B cell (primary cell): ENCODE measurements at regions not wholly inside any gene's neighbourhood (a gene's known extent, or its start where the extent isn't known, plus 50 kb on each side); places are given as distances from the start of the nearest gene placed in this dataset.

ENCODE experiments used
- ATAC-seq: fragments of 200-7000 bp; cut with Tn5 transposase; one replicate; pipeline ENCODE4 v1.10.0; 2021; ENCODE audit warnings: low read depth, mild to moderate bottlenecking, moderate number of reproducible peaks, moderate library complexity
- CTCF ChIA-PET: fragments of 350-600 bp; sonication (Branson Sonifier 250); formaldehyde crosslinking; loops from one replicate; lab custom pipeline; 2021; ENCODE audit warnings: antibody characterized with exemption, inconsistent platforms; lab: Charles Lee
- POLR2A ChIA-PET: fragments of 350-600 bp; sonication (Branson Sonifier 250); formaldehyde crosslinking; loops from one replicate; lab custom pipeline; 2021; ENCODE audit warnings: antibody characterized with exemption; lab: Charles Lee
- DNase-seq: peaks from one replicate; pipeline ENCODE4 v3.0.0; 2013
- H2AFZ ChIP-seq: 2 replicates; pipeline ENCODE4 v1.6.1; 2012; ENCODE audit warnings: mild to moderate bottlenecking, low read depth, low read length; ENCODE audit not compliant: insufficient read depth, poor library complexity, severe bottlenecking
- H3K27ac ChIP-seq, 2 donors: 1 replicate in 1 of 2; 2 replicates in 1 of 2; pipeline ENCODE4 v1.5.1; 2012 to 2013; ENCODE audit warnings: low read length in 2 of 2, mild to moderate bottlenecking in 2 of 2, moderate library complexity in 1 of 2
- H3K27me3 ChIP-seq, 4 experiments: fragments of 200-600 bp in 1 of 4; sonication (generic) in 1 of 4; replicated peaks in 1 of 4; 1 replicate in 2 of 4; 2 replicates in 2 of 4; pipeline versions ENCODE4 v1.6.1 to v1.7.0; 2013 to 2016; ENCODE audit warnings: low read length in 3 of 4, mild to moderate bottlenecking in 2 of 4, mixed read lengths in 1 of 4, moderate library complexity in 1 of 4; ENCODE audit not compliant: insufficient read depth in 4 of 4, control insufficient read depth in 3 of 4; ENCODE audit errors: control extremely low read depth in 1 of 4
- H3K36me3 ChIP-seq, 2 experiments: replicated peaks in 1 of 2; 1 replicate in 1 of 2; 2 replicates in 1 of 2; pipeline versions ENCODE4 v1.6.1 to v1.7.1; 2013; ENCODE audit warnings: low read length in 1 of 2; ENCODE audit not compliant: insufficient read depth in 2 of 2, control insufficient read depth in 1 of 2; ENCODE audit errors: control extremely low read depth in 1 of 2, extremely low read depth in 1 of 2
- H3K4me1 ChIP-seq, 2 donors: fragments of 200-600 bp in 1 of 2; sonication (generic) in 1 of 2; 1 replicate in 1 of 2; 2 replicates in 1 of 2; pipeline versions ENCODE4 v1.5.1 to v1.6.1; 2013 to 2017; ENCODE audit warnings: low read length in 2 of 2; ENCODE audit not compliant: control insufficient read depth in 2 of 2, insufficient read depth in 2 of 2
- H3K4me2 ChIP-seq: replicated peaks from 2 replicates; pipeline ENCODE3; 2012; ENCODE audit warnings: mild to moderate bottlenecking, low read depth, low read length; ENCODE audit not compliant: poor library complexity, severe bottlenecking
- H3K4me3 ChIP-seq, 5 experiments: fragments of 200-600 bp in 1 of 5; sonication (generic) in 1 of 5; 1 replicate in 3 of 5; 2 replicates in 2 of 5; pipeline versions ENCODE4 v1.5.1 to v1.7.0; 2011 to 2016; ENCODE audit warnings: low read length in 4 of 5, mild to moderate bottlenecking in 4 of 5, low read depth in 2 of 5, control low read depth in 1 of 5, moderate library complexity in 1 of 5; ENCODE audit not compliant: insufficient read depth in 1 of 5; ENCODE audit errors: control extremely low read depth in 1 of 5, extremely low read depth in 1 of 5
- H3K79me2 ChIP-seq: fragments of 200-600 bp; sonication (generic); one replicate; pipeline ENCODE4 v1.6.0; 2016; ENCODE audit warnings: low read length; ENCODE audit not compliant: control insufficient read depth, insufficient read depth
- H3K9ac ChIP-seq: fragments of 200-600 bp; sonication (generic); 2 replicates; pipeline ENCODE4 v1.6.1; 2017; ENCODE audit warnings: mild to moderate bottlenecking, low read length, moderate library complexity
- H3K9me3 ChIP-seq, 3 donors: one replicate each; pipeline versions ENCODE4 v1.6.1 to v1.7.1; 2013; ENCODE audit warnings: low read length in 2 of 3; ENCODE audit not compliant: control insufficient read depth in 2 of 3, insufficient read depth in 1 of 3; ENCODE audit errors: control extremely low read depth in 1 of 3
- H4K20me1 ChIP-seq: 2 replicates; pipeline ENCODE4 v1.6.0; 2012; ENCODE audit warnings: mild to moderate bottlenecking, low read length; ENCODE audit not compliant: insufficient read depth, control insufficient read depth, poor library complexity, severe bottlenecking
- H3K27ac Mint-ChIP-seq: one replicate; pipeline ENCODE4 v1.8.0; 2021; ENCODE audit warnings: mixed read lengths
- H3K27me3 Mint-ChIP-seq: one replicate; pipeline ENCODE4 v1.8.0; 2021; ENCODE audit warnings: mixed read lengths
- H3K4me1 Mint-ChIP-seq: one replicate; pipeline ENCODE4 v1.8.0; 2021; ENCODE audit warnings: mixed read lengths
- H3K4me3 Mint-ChIP-seq: one replicate; pipeline ENCODE4 v1.8.0; 2021; ENCODE audit warnings: mixed read lengths
- H3K9me3 Mint-ChIP-seq: one replicate; pipeline ENCODE4 v1.8.0; 2022; ENCODE audit warnings: mixed read lengths; ENCODE audit not compliant: insufficient read depth
- CTCF ChIP-seq: fragments of 200-600 bp; IDR thresholded peaks from one replicate; pipeline ENCODE4 v1.8.0; 2022; ENCODE audit warnings: antibody characterized with exemption, mild to moderate bottlenecking
- EZH2 ChIP-seq: IDR thresholded peaks from 2 replicates; pipeline ENCODE4 v1.6.1; 2012; ENCODE audit warnings: borderline replicate concordance, low read depth, mild to moderate bottlenecking, moderate library complexity, low read length; ENCODE audit not compliant: insufficient read depth, poor library complexity, severe bottlenecking
- WGBS: methylation state at CpG from one replicate; pipeline ENCODE4 v1.1.5; 2013; ENCODE audit warnings: missing lambda C conversion rate; ENCODE audit not compliant: insufficient coverage; 5-methylcytosine and 5-hydroxymethylcytosine counted together
- intact Hi-C: fragments of 100-400 bp; cut with micrococcal nuclease; formaldehyde crosslinking; loops from one replicate; pipeline ENCODE4 v1.10.0; 2022

GRCh38 chr6:95240514-95240913 lies 336.8 kb upstream of the MANEA start:
- no peak overlapping the region for H3K27ac ChIP-seq
- no peaks in the 10 kb centered on the region for H3K79me2 ChIP-seq
- ATAC-seq (no peak), DNase-seq (no peak)
- no peak overlapping the region for H3K4me2 ChIP-seq
- H3K36me3 ChIP-seq = no peaks in the 10 kb centered on the region
- no peaks in the 10 kb centered on the region for H3K4me1 ChIP-seq
- no peaks in the 10 kb centered on the region for H3K4me1 Mint-ChIP-seq
- TF ChIP-seq CTCF (no peak), EZH2 (no peak)
- no peaks in the 10 kb centered on the region for H3K9me3 ChIP-seq
- no peak overlapping the region for H3K9ac ChIP-seq
- H2AFZ ChIP-seq = no peak overlapping the region
- no peaks in the 10 kb centered on the region for H4K20me1 ChIP-seq
- H3K9me3 Mint-ChIP-seq = no peaks in the 10 kb centered on the region
- CTCF ChIA-PET = no interaction called here
- intact Hi-C loops = no loop called here
- H3K4me3 Mint-ChIP-seq = no peak overlapping the region
- no peak overlapping the region for H3K27ac Mint-ChIP-seq
- H3K27me3 Mint-ChIP-seq = no peaks in the 10 kb centered on the region
- no peak overlapping the region for H3K4me3 ChIP-seq
- POLR2A ChIA-PET = no interaction called here
- H3K27me3 ChIP-seq = no peaks in the 10 kb centered on the region

- Histone ChIP-seq H3K4me2 (no peak overlapping the region), H3K27ac (no peak overlapping the region), H4K20me1 (no peaks in the 10 kb centered on the region), H3K9ac (no peak overlapping the region), H2AFZ (no peak overlapping the region), H3K9me3 (no peaks in the 10 kb centered on the region), H3K4me3 (no peak overlapping the region), H3K36me3 (no peaks in the 10 kb centered on the region), H3K4me1 (no peaks in the 10 kb centered on the region), H3K27me3 (no peaks in the 10 kb centered on the region), H3K79me2 (no peaks in the 10 kb centered on the region)
- no peaks in the 10 kb centered on the region for H3K9me3 Mint-ChIP-seq
- no CpG with 5 or more reads among the region's 1 CpG for WGBS
- no peak for TF ChIP-seq CTCF
- TF ChIP-seq EZH2 = no peak
- no peak overlapping the region for H3K4me3 Mint-ChIP-seq
- H3K27me3 Mint-ChIP-seq = no peaks in the 10 kb centered on the region
- intact Hi-C loops = no loop called here
- ChIA-PET POLR2A (no interaction called here), CTCF (no interaction called here)
- DNase-seq (no peak), ATAC-seq (no peak)
- no peaks in the 10 kb centered on the region for H3K4me1 Mint-ChIP-seq
- no peak overlapping the region for H3K27ac Mint-ChIP-seq
Measured at GRCh38 chr6:95242560-95242959, 334.8 kb upstream of the MANEA start.
